ENCODE measurements at regions not wholly inside any gene's neighbourhood (a gene's known extent, or its start where the extent isn't known, plus 50 kb on each side); places are given as distances from the start of the nearest gene placed in this dataset.

DNA sequence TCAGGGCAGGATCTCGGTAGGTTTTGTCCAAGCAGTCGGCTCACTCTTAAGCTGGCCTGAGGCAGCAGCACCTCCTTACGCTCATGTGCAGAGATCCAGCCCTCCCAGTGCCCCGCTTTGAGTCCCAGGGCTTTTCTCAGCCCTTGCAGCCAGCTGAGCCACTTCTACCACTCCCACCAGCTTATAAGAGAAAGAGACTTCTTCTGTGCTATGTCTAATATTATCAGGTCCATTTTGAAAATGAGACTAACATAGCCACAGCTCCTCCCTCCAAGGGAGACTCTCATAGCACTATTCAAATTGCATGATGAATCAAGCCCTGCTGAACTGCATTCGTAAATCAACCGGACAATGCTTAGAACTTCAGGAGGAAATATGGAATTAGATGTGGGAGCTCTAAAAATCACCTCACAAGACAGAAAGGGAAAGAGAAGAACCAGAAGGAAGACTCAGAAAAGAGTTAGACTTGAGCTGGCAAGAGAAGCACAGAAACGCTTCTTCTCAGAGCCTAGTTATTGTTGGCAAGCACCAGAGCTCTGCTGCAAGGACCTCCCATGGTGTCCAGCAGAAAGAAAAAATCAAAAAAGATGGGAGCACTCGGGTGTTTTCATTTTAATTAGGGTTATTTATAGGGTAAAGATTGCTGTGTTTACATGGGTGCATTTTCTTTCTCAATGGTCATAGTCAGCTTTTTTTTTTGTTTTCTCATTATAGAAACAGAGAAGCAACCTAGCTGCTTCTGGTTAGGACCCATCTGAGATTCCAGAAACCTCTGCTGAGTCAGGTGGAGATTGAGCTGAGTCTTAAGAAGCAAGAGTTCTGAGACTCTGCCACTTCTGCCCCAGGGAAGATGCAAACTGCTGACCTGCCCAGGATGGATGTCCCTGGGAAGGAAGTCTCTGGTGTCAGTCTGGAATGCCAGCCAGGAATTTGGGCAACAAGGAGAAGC, 181.4 kb downstream of the ETS1 start:
- H3K27me3 Mint-ChIP-seq (ENCODE audit: low read depth), result no peaks in the 10 kb centered on the region
- ATAC-seq (no peak; the same call in 1 of the 2 replicates), DNase-seq (ENCODE audit: low spot score) (no peak)
- POLR2A ChIA-PET, result no interaction called here
- CTCF ChIA-PET, result interaction anchor here (1.2 to 1.8 kb wide), 2 partner anchors 224 to 226 kb away, joined by 3 to 7 read pairs; no protein-coding TSS in a partner anchor
- H3K27ac Mint-ChIP-seq, result no peak overlapping the region
- no peaks in the 10 kb centered on the region for H3K9me3 Mint-ChIP-seq
- TF ChIP-seq HMGA2 (CRISPR knock-in tag; IDR thresholded peaks at IDR 0.05) (no peak), ZNF317 (CRISPR knock-in tag; IDR thresholded peaks at IDR 0.05; ENCODE audit: borderline replicate concordance, low read depth) (no peak), NFE2L1 (CRISPR knock-in tag; IDR thresholded peaks at IDR 0.05) (no peak), SP1 (CRISPR knock-in tag; conservative IDR thresholded peaks at IDR 0.05) (no peak), FOXJ3 (CRISPR knock-in tag; IDR thresholded peaks at IDR 0.05; ENCODE audit: borderline replicate concordance) (no peak), NR2C2 (CRISPR knock-in tag; IDR thresholded peaks at IDR 0.05) (no peak), SOX15 (CRISPR knock-in tag; IDR thresholded peaks at IDR 0.05) (no peak), GRHL2 (CRISPR knock-in tag; IDR thresholded peaks at IDR 0.05; ENCODE audit: insufficient replicate concordance, severe bottlenecking) (no peak), GTF2I (CRISPR knock-in tag; conservative IDR thresholded peaks at IDR 0.05) (no peak), HMGXB4 (CRISPR knock-in tag; IDR thresholded peaks at IDR 0.05) (no peak), ZNF263 (CRISPR knock-in tag; IDR thresholded peaks at IDR 0.05; ENCODE audit: low read depth) (no peak), ETV6 (CRISPR knock-in tag; IDR thresholded peaks at IDR 0.05) (no peak), TEAD1 (CRISPR knock-in tag; IDR thresholded peaks at IDR 0.05) (no peak)
- TF ChIP-seq, protein P1, sequence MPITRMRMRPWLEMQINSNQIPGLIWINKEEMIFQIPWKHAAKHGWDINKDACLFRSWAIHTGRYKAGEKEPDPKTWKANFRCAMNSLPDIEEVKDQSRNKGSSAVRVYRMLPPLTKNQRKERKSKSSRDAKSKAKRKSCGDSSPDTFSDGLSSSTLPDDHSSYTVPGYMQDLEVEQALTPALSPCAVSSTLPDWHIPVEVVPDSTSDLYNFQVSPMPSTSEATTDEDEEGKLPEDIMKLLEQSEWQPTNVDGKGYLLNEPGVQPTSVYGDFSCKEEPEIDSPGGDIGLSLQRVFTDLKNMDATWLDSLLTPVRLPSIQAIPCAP (CRISPR knock-in tag; IDR thresholded peaks at IDR 0.05), result no peak
- TF ChIP-seq, protein P2, sequence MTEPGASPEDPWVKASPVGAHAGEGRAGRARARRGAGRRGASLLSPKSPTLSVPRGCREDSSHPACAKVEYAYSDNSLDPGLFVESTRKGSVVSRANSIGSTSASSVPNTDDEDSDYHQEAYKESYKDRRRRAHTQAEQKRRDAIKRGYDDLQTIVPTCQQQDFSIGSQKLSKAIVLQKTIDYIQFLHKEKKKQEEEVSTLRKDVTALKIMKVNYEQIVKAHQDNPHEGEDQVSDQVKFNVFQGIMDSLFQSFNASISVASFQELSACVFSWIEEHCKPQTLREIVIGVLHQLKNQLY (CRISPR knock-in tag; IDR thresholded peaks at IDR 0.05), result no peak
- TF ChIP-seq, protein P3, sequence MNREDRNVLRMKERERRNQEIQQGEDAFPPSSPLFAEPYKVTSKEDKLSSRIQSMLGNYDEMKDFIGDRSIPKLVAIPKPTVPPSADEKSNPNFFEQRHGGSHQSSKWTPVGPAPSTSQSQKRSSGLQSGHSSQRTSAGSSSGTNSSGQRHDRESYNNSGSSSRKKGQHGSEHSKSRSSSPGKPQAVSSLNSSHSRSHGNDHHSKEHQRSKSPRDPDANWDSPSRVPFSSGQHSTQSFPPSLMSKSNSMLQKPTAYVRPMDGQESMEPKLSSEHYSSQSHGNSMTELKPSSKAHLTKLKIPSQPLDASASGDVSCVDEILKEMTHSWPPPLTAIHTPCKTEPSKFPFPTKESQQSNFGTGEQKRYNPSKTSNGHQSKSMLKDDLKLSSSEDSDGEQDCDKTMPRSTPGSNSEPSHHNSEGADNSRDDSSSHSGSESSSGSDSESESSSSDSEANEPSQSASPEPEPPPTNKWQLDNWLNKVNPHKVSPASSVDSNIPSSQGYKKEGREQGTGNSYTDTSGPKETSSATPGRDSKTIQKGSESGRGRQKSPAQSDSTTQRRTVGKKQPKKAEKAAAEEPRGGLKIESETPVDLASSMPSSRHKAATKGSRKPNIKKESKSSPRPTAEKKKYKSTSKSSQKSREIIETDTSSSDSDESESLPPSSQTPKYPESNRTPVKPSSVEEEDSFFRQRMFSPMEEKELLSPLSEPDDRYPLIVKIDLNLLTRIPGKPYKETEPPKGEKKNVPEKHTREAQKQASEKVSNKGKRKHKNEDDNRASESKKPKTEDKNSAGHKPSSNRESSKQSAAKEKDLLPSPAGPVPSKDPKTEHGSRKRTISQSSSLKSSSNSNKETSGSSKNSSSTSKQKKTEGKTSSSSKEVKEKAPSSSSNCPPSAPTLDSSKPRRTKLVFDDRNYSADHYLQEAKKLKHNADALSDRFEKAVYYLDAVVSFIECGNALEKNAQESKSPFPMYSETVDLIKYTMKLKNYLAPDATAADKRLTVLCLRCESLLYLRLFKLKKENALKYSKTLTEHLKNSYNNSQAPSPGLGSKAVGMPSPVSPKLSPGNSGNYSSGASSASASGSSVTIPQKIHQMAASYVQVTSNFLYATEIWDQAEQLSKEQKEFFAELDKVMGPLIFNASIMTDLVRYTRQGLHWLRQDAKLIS (CRISPR knock-in tag; IDR thresholded peaks at IDR 0.05; ENCODE audit: borderline replicate concordance), result no peak
- TF ChIP-seq, protein P4, sequence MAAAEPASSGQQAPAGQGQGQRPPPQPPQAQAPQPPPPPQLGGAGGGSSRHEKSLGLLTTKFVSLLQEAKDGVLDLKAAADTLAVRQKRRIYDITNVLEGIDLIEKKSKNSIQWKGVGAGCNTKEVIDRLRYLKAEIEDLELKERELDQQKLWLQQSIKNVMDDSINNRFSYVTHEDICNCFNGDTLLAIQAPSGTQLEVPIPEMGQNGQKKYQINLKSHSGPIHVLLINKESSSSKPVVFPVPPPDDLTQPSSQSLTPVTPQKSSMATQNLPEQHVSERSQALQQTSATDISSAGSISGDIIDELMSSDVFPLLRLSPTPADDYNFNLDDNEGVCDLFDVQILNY (CRISPR knock-in tag; IDR thresholded peaks at IDR 0.05), result no peak
- H3K36me3 Mint-ChIP-seq, result no peaks in the 10 kb centered on the region
- peaks cover 8% of the 10 kb centered on the region for H3K4me1 Mint-ChIP-seq
- no peak overlapping the region for H3K4me3 Mint-ChIP-seq

All from WTC11 (cell line).